Hippocampal formation (tissue), 2 donors: ENCODE measurements at regions not wholly inside any gene's neighbourhood (a gene's known extent, or its start where the extent isn't known, plus 50 kb on each side); places are given as distances from the start of the nearest gene placed in this dataset.
"Not testable (repeated sequence)": the region's sequence is repeated elsewhere in the genome, so short reads cannot be mapped to it uniquely, and the experiment has no call there.

Source experiments
- DNase-seq, 2 donors: peaks; one replicate each; lab custom pipeline; 2025; lab: John Stamatoyannopoulos, UW

- not testable (repeated sequence) for DNase-seq
These were observed 55.9 kb upstream of the ACSM6 start for GRCh38 chr10:95137990-95138625.

GRCh38 chr10:95134490-95134889 is 59.5 kb upstream of the ACSM6 start:
- DNase-seq: no peak

DNA sequence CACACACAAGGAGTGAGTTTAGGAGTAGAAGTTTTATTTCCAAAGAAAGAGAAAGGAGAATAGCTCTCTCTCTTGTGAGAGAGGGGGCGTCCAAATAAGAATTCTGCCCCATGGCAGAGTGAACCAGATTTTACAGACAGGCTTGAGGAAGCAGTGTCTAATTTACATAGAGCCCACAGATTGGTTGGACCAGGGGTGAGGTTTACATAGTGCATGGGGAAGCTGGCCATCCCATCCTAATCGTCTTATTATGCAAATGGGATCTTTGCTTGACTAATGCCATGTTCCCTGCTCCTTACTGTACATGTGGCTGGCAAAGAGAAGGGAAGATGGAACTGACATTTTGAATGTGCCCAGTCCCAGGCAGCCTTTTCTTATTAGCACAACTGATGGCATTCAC is 60.0 kb upstream of the ACSM6 start:
- DNase-seq: no peak

GRCh38 chr10:95133016-95133752 is 60.9 kb upstream of the ACSM6 start:
- peak in 1 of 2 donors; percentile 36 for DNase-seq

DNA sequence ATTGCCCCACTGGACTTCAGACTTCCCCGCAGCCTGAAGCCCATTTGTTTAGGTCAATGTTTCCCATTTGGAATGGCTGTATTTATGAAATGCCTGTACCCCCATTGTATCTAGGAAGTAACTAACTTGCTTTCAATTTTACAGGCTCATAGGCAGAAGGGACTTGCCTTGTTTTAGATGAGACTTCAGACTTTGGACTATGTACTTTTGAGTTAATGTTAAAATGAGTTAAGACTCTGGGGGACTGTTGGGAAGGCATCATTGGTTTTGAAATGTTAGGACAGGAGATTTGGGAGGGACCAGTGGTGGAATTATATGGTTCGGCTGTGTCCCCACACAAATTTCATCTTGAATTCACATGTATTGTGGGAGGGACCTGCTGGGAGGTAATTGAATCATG is 61.1 kb upstream of the CYP2C8 start:
- DNase-seq: not testable (repeated sequence)

DNA sequence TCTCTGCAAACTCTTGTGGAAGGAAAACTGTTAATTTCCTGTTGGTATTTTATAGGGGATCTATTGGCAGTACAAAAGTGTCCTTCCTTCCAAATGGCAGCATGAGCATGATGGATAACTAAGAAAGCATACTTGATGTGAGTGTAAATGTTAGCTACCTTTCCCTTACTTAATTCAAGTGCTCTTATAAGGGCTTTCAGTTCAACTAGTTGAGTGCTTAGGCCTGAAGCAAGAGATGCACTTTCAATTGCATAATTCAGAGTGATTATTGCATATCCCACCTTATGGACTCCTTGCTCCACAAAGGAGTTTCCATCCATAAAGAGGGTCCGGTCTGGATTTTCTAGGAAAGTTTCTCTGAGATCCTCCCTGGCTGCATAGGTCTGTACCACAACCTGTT is 56.3 kb upstream of the CYP2C8 start:
- DNase-seq: no peak

- DNase-seq: no peak
These were observed 53.4 kb upstream of the CYP2C8 start for GRCh38 chr10:95122736-95123135.

- no peak for DNase-seq
These were observed 52.6 kb upstream of the CYP2C8 start for GRCh38 chr10:95121904-95122303.
